GM23338 (cell line): ENCODE measurements at regions not wholly inside any gene's neighbourhood (a gene's known extent, or its start where the extent isn't known, plus 50 kb on each side); places are given as distances from the start of the nearest gene placed in this dataset.

Experiments used
- CREB1 ChIP-seq: fragments of 250-450 bp; sonication (Bioruptor Pico); IDR thresholded peaks from 2 replicates; pipeline ENCODE4 v1.5.0; 2020; ENCODE audit warnings: low read depth, mild to moderate bottlenecking, moderate library complexity
- EZH2 ChIP-seq: fragments of 200-600 bp; sonication (generic); IDR thresholded peaks from one replicate; pipeline ENCODE4 v1.8.0; 2017; ENCODE audit warnings: antibody characterized with exemption, mild to moderate bottlenecking, low read depth; ENCODE audit not compliant: unreplicated experiment
- EZH2phosphoT487 ChIP-seq: fragments of 200-600 bp; sonication (generic); IDR thresholded peaks from one replicate; pipeline ENCODE4 v1.8.1; 2018; ENCODE audit warnings: antibody characterized with exemption; ENCODE audit not compliant: unreplicated experiment
- JUNB ChIP-seq: IDR thresholded peaks from one replicate; pipeline ENCODE4 v1.6.1; 2016; ENCODE audit warnings: antibody characterized with exemption; ENCODE audit not compliant: unreplicated experiment
- NANOG ChIP-seq: IDR thresholded peaks from 2 replicates; pipeline ENCODE4 v1.6.1; 2016; ENCODE audit warnings: antibody characterized with exemption, borderline replicate concordance
- POLR2AphosphoS5 ChIP-seq: IDR thresholded peaks from 2 replicates; pipeline ENCODE4 v1.6.1; 2016; ENCODE audit warnings: antibody characterized with exemption, low read depth
- STAT1 ChIP-seq: IDR thresholded peaks from one replicate; pipeline ENCODE4 v1.6.1; 2016; ENCODE audit warnings: antibody characterized with exemption; ENCODE audit not compliant: unreplicated experiment
- ZNF114 ChIP-seq: fragments of 250-450 bp; sonication (Bioruptor Pico); IDR thresholded peaks from 2 replicates; pipeline ENCODE4 v1.5.0; 2020; ENCODE audit warnings: mild to moderate bottlenecking, moderate library complexity
- TF ChIP-seq, protein P1 (sequence below): IDR thresholded peaks from one replicate; pipeline ENCODE4 v1.6.1; 2018; ENCODE audit warnings: antibody characterized with exemption; ENCODE audit not compliant: unreplicated experiment
- TF ChIP-seq, protein P2 (sequence below), 2 experiments: fragments of 200-600 bp in 1 of 2; sonication (generic) in 1 of 2; conservative IDR thresholded peaks; 2 replicates each; pipeline versions ENCODE4 v1.5.1 to v1.6.1; 2016 to 2017; ENCODE audit warnings: antibody characterized with exemption in 2 of 2, low read depth in 2 of 2, mild to moderate bottlenecking in 2 of 2, moderate library complexity in 1 of 2
- TF ChIP-seq, protein P3 (sequence below): IDR thresholded peaks from 2 replicates; pipeline ENCODE4 v1.6.1; 2016; ENCODE audit warnings: antibody characterized with exemption

GRCh38 chr11:134879931-134880330, 467.9 kb upstream of the B3GAT1 start:
- TF ChIP-seq, protein P1, sequence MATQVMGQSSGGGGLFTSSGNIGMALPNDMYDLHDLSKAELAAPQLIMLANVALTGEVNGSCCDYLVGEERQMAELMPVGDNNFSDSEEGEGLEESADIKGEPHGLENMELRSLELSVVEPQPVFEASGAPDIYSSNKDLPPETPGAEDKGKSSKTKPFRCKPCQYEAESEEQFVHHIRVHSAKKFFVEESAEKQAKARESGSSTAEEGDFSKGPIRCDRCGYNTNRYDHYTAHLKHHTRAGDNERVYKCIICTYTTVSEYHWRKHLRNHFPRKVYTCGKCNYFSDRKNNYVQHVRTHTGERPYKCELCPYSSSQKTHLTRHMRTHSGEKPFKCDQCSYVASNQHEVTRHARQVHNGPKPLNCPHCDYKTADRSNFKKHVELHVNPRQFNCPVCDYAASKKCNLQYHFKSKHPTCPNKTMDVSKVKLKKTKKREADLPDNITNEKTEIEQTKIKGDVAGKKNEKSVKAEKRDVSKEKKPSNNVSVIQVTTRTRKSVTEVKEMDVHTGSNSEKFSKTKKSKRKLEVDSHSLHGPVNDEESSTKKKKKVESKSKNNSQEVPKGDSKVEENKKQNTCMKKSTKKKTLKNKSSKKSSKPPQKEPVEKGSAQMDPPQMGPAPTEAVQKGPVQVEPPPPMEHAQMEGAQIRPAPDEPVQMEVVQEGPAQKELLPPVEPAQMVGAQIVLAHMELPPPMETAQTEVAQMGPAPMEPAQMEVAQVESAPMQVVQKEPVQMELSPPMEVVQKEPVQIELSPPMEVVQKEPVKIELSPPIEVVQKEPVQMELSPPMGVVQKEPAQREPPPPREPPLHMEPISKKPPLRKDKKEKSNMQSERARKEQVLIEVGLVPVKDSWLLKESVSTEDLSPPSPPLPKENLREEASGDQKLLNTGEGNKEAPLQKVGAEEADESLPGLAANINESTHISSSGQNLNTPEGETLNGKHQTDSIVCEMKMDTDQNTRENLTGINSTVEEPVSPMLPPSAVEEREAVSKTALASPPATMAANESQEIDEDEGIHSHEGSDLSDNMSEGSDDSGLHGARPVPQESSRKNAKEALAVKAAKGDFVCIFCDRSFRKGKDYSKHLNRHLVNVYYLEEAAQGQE, result no peak
- TF ChIP-seq, protein P2, sequence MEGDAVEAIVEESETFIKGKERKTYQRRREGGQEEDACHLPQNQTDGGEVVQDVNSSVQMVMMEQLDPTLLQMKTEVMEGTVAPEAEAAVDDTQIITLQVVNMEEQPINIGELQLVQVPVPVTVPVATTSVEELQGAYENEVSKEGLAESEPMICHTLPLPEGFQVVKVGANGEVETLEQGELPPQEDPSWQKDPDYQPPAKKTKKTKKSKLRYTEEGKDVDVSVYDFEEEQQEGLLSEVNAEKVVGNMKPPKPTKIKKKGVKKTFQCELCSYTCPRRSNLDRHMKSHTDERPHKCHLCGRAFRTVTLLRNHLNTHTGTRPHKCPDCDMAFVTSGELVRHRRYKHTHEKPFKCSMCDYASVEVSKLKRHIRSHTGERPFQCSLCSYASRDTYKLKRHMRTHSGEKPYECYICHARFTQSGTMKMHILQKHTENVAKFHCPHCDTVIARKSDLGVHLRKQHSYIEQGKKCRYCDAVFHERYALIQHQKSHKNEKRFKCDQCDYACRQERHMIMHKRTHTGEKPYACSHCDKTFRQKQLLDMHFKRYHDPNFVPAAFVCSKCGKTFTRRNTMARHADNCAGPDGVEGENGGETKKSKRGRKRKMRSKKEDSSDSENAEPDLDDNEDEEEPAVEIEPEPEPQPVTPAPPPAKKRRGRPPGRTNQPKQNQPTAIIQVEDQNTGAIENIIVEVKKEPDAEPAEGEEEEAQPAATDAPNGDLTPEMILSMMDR (conservative IDR thresholded peaks at IDR 0.05; ENCODE audit: low read depth in 2 of 2), result no peak
- TF ChIP-seq POLR2AphosphoS5 (no peak), EZH2 (no peak), EZH2phosphoT487 (no peak), JUNB (no peak), CREB1 (CRISPR knock-in tag) (no peak), ZNF114 (CRISPR knock-in tag) (no peak), NANOG (no peak), STAT1 (no peak)
- TF ChIP-seq, protein P3, sequence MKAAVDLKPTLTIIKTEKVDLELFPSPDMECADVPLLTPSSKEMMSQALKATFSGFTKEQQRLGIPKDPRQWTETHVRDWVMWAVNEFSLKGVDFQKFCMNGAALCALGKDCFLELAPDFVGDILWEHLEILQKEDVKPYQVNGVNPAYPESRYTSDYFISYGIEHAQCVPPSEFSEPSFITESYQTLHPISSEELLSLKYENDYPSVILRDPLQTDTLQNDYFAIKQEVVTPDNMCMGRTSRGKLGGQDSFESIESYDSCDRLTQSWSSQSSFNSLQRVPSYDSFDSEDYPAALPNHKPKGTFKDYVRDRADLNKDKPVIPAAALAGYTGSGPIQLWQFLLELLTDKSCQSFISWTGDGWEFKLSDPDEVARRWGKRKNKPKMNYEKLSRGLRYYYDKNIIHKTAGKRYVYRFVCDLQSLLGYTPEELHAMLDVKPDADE, result no peak
